ENCODE measurements at regions not wholly inside any gene's neighbourhood (a gene's known extent, or its start where the extent isn't known, plus 50 kb on each side); places are given as distances from the start of the nearest gene placed in this dataset.

GRCh38 chr15:46917721-46918252 lies 799.5 kb upstream of the SEMA6D start:
- Histone ChIP-seq H3K27me3 (ENCODE audit: insufficient read depth, low read length) (no peaks in the 10 kb centered on the region), H2AFZ (ENCODE audit: low read length) (no peak overlapping the region), H2AK5ac (ENCODE audit: insufficient read length, low read length) (no peak overlapping the region), H2BK5ac (ENCODE audit: insufficient read length, low read length) (no peak overlapping the region), H2BK20ac (ENCODE audit: low read depth, low read length, poor library complexity, severe bottlenecking) (no peak overlapping the region), H3K79me1 (ENCODE audit: insufficient read depth, low read depth, low read length, poor library complexity, severe bottlenecking) (no peaks in the 10 kb centered on the region), H2BK120ac (ENCODE audit: low read depth, low read length, poor library complexity, severe bottlenecking) (no peak overlapping the region), H3K4me1 (ENCODE audit: insufficient read depth, low read length) (no peaks in the 10 kb centered on the region), H3K18ac (ENCODE audit: insufficient read length, low read depth, low read length) (no peak overlapping the region), H3K4me2 (ENCODE audit: insufficient read depth, insufficient read length, low read length) (no peak overlapping the region), H3K9me3 (ENCODE audit: control insufficient read depth, low read depth, low read length) (no peaks in the 10 kb centered on the region), H3K14ac (ENCODE audit: insufficient read depth, low read length) (no peak overlapping the region), H3K56ac (ENCODE audit: insufficient read length, low read depth, low read length) (no peak overlapping the region), H3K4ac (ENCODE audit: low read depth, low read length) (no peak overlapping the region), H4K20me1 (ENCODE audit: control insufficient read depth, insufficient read depth, insufficient read length) (no peaks in the 10 kb centered on the region), H3K27ac (ENCODE audit: insufficient read length, low read depth, low read length) (no peak overlapping the region), H4K5ac (ENCODE audit: insufficient read length, low read depth, low read length) (no peak overlapping the region), H3K79me2 (ENCODE audit: insufficient read depth, low read length) (no peaks in the 10 kb centered on the region), H3T11ph (ENCODE audit: low read length) (no peak overlapping the region), H4K91ac (ENCODE audit: insufficient read length, low read depth, low read length) (no peak overlapping the region), H2BK15ac (ENCODE audit: low read depth, low read length) (no peak overlapping the region), H3K23ac (ENCODE audit: insufficient read length, low read depth, low read length) (no peak overlapping the region), H2BK12ac (ENCODE audit: insufficient read length, low read depth, low read length) (no peak overlapping the region), H3K9ac (ENCODE audit: extremely low read depth, insufficient read length, low read length) (no peak overlapping the region), H4K8ac (replicated peaks; ENCODE audit: insufficient read length, low read depth, low read length) (no peak overlapping the region), H3K23me2 (ENCODE audit: insufficient read length, low read depth, low read length, poor library complexity, severe bottlenecking) (no peaks in the 10 kb centered on the region)
- Mint-ChIP-seq H3K4me1 (no peaks in the 10 kb centered on the region), H3K36me3 (ENCODE audit: insufficient read depth in 1 of 3, low read depth in 3 of 3) (no peaks in the 10 kb centered on the region), H3K27me3 (ENCODE audit: low read depth) (no peaks in the 10 kb centered on the region), H3K4me3 (no peak overlapping the region), H3K9me3 (no peaks in the 10 kb centered on the region; a peak in 3 of 5 replicates), H3K27ac (no peak overlapping the region)
- TF ChIP-seq CTCF (conservative IDR thresholded peaks at IDR 0.05): no peak
- no CpG with 5 or more reads among the region's 3 CpGs for WGBS (ENCODE audit: extremely low coverage, insufficient read length, low lambda C conversion rate)
- no peak for DNase-seq

All from H9 (cell line).